RCC 7860 (cell line): ENCODE measurements at regions not wholly inside any gene's neighbourhood (a gene's known extent, or its start where the extent isn't known, plus 50 kb on each side); places are given as distances from the start of the nearest gene placed in this dataset.
"Not testable (repeated sequence)": the region's sequence is repeated elsewhere in the genome, so short reads cannot be mapped to it uniquely, and the experiment has no call there.

Experiments used
- DNase-seq: peaks from one replicate; pipeline ENCODE4 v3.0.0-alpha.2; 2015; ENCODE audit warnings: low spot score
- FAIRE-seq: peaks from 2 replicates; lab custom pipeline; 2012; peaks lifted over from hg19 to GRCh38; lab: Jason Lieb, UNC

DNA sequence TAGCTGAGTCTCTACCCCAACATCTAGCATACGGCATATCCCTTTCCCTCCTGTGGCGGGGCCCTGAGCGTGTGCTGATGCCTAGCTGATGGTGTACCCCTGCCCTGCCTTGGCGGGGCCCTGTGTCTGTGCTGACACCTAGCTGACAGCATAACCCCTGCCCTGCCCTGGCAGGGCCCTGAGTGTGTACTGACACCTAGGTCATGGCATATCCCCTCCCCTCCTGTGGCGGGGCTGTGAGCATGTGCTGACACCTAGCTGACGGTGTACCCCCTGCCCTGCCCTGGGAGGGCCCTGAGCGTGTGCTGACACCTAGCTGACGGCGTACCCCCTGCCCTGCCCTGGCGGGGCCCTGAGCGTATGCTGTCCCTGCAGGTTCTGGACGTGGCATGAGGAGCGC is 414.0 kb upstream of the AMELY start:
- DNase-seq (no peak), FAIRE-seq (no peak)

- FAIRE-seq (no peak), DNase-seq (no peak)
These were observed 409.2 kb upstream of the AMELY start for GRCh38 chrY:7320751-7321150.

DNA sequence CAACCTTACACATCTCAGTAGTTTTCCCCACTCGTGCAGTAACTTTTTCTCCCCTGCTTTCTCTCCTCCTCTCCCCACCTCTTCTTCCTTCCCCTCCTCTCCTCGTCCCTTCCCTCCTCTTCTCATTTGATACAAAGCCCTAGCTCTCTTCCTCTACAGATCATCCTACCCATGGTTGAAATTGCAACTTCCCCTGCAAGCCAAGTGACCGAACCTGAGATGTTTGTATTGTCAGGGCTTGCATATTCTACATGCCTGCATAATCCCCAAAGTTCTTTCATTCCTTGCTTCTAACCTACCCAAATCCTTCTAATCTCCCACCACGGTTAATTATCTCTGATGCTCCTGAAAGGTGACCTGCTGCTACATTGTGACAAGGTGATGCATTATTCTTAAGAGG is 408.6 kb upstream of the AMELY start:
- FAIRE-seq, DNase-seq: not testable (repeated sequence)

- FAIRE-seq = no peak
- no peak for DNase-seq
These were observed 406.6 kb upstream of the AMELY start for GRCh38 chrY:7318122-7318521.

DNA sequence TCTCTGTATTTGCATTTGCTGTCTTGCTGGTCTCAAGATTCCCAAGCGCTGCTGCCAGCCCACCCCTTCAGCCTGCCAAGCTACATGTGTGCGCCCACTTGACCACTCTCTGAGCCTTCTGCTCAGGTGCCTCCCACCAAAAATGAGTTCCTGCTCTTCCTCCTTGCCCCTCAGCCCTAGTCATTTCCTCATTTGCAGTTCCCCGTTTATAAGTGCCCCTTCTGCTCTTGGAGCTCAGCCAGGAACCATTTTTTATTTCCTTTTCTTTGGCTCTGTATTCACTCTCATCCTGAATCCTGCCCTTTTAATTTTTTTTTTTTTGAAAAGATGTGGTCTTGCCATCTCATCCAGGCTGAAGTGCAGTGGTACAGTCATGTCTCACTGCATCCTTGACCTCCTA is 406.0 kb upstream of the AMELY start:
- FAIRE-seq (no peak), DNase-seq (no peak)

GRCh38 chrY:7310482-7311269 is 399.1 kb upstream of the AMELY start:
- no peak for DNase-seq
- no peak for FAIRE-seq

DNA sequence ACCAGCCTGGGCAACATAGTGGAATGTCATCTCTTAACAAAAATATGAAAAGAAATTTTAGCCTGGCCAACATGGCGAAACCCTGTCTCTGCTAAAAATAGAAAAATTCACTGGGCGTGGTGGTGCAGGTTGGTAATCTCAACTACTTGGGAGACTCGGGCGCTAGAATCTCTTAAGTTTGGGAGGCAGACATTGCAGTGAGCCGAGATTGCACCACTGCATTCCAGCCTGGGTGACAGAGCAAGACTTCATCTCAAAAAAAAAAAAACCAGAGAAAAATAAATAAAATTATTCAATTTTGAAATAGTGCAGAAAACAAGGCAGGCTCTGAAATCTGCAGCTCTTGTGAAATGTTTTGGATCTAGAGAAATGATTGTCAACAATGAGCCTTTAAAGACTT is 397.3 kb upstream of the AMELY start:
- DNase-seq = no peak
- FAIRE-seq = no peak

DNA sequence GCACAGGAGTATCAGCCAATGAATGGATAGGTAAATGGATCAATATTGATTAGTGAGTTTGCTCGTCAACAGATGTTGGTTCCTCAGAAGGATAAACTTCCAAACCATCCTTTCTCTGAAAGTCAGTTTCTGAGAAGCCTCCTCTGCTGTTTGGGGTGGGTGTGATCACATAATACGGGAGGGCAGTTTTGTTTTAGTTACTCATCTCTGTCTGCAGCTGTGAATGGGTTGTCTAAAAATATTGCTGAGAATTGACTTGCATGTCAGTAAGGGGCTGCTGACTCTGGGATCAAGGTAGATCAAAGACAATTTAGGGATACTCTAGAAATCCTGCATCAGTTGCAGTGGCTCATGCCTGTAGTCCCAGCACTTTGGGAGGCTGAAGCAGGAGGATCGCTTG is 390.8 kb upstream of the AMELY start:
- FAIRE-seq (no peak), DNase-seq (no peak)

- DNase-seq = no peak
- FAIRE-seq = no peak
These were observed 388.4 kb upstream of the AMELY start for GRCh38 chrY:7299960-7300359.

DNA sequence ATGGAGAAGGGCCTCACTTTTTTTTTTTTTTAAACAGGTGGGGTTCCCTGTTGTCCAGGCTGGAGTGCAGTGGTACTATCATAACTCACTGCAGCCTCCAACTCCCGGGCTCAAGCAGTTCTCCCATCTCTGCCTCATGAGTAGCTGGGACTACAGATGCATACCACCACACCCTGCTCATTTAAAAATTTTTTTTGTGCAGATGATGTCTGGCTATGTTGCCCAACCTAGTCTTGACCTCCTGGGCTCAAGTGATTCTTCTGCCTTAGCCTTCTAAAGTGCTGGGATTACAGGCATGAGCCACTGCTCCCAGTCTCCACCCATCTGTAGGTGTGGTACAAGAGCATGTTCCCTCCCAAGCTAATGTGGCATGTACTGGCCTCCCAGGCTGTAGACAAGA is 380.6 kb upstream of the AMELY start:
- DNase-seq = no peak
- FAIRE-seq = no peak

DNA sequence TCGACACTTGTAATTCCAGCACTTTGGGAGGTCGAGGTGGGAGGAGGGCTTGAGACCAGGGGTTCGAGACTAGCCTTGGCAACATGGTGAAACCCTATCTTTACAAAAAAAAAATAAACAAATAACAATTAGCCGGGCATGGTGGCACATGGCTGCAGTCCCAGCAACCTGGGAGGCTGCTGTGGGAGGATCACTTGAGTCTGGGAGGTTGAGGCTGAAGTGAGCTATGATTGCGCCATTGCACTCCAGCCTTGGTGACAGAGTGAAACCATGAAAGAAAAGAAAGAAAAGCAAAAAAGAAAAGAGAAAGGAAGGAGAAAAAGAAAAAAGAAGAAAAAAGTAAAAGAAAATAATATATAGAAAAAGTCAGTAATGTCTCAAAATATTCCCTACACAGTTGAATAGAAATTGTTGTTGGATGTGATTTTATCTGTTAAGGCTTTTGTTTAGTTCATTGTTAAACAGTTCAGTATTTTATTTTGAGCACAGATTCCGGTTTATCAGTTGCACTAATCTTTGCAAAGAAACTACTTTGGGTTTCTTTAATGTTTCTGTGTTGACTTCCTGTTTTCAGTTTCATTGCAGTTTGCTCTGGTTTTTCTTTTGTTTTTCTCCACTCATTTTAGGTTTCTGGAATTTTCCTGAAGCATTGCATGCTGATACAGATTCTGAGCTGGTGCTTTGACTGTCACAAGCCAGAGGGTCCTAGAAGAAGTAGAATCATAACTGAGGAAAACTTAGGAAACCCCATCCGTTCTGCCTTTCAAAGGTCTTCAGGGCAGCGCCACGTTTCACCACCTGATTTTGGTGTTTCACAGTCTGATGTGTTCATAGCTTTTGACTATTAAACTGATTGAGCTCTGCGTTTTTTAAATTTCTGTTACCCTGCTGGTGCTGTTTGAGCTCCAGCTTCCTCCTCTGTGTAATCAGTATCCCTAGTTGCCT is 378.6 kb upstream of the AMELY start:
- FAIRE-seq (no peak), DNase-seq (no peak)

DNA sequence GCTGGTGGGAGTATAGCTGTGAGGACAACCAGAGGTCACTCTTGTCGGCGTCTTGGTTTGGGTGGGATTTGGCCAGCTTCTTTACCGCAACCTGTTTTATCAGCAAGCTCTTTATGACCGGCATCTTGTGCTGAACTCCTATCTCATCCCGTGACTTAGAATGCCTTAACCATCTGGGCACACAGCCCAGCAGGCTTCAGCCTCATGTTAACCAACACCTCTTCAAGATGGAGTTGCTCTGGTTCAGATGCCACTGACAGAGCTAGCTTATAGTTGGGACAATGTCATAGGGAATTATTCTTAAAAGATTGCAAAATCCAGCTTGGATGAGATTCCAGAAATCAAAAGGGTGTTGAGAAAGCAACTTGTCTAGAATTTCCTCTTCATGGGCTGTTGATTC is 377.1 kb upstream of the AMELY start:
- DNase-seq (no peak), FAIRE-seq (no peak)

DNA sequence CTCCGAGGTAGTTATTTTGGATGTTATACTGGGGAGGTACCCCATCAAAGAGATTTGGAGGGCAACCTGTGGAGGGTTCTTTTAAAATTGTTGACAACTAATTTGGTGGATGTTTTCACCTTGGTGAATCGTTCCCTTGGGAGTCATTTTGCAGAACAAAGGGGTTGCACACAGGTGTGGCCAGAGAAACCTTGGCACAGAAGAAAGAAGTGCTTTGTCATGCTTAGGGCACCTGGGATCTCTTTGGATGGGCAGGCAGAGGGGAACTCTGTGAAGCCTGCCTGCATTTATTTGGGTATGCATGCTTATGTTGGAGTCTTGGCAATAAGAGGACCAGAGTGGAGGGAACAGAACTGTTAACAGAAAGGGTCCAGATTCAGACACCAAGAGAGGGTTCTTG is 376.4 kb upstream of the AMELY start:
- not testable (repeated sequence) for FAIRE-seq, DNase-seq

GRCh38 chrY:7285388-7285787 is 373.8 kb upstream of the AMELY start:
- DNase-seq (no peak), FAIRE-seq (no peak)

DNA sequence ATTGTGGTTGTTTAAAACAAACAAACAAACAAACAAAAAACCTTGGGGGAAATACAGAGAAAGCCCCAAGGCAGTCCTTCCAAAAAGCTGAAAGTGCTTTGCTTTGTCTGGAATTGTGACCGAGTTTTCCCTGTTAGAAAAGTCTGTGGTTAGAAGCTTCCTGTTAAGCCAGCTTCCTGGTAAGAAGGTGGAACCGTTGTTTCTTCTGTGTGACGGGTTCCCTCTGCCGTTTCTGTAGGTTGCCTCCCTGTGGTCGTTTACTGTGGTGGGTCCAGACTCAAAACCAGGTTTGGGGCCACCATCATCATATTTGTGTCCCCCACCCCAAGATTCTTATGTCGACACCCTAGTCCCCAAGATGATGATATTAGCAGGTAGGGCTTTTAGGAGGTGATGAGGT is 371.4 kb upstream of the AMELY start:
- no peak for DNase-seq
- FAIRE-seq = no peak

- FAIRE-seq = not testable (repeated sequence)
These were observed 368.7 kb upstream of the AMELY start for GRCh38 chrY:7280151-7280740.

DNA sequence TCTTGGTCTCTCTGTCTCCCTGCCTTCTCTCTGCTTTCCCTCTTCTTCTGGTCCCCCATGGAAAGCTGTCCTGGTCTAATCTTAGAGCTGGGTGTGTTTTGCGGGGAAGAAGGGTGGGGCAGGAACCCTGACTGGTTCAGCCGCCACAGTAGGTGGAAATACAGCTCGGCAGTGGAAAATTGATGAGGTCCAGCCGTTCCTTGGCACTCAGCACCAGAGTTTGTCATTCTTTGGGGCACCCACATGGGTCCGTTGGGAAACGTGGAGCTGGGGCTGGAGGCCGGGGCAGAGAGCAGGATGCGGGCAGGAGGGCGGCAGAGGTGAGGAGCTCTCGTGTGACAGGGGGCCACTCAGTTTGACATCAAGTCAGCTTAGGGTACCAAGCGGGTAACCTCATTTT is 364.2 kb upstream of the AMELY start:
- no peak for DNase-seq
- no peak for FAIRE-seq

More at GRCh38 chrY:7280151-7280740, 368.7 kb upstream of the AMELY start:
- not testable (repeated sequence) for DNase-seq

DNA sequence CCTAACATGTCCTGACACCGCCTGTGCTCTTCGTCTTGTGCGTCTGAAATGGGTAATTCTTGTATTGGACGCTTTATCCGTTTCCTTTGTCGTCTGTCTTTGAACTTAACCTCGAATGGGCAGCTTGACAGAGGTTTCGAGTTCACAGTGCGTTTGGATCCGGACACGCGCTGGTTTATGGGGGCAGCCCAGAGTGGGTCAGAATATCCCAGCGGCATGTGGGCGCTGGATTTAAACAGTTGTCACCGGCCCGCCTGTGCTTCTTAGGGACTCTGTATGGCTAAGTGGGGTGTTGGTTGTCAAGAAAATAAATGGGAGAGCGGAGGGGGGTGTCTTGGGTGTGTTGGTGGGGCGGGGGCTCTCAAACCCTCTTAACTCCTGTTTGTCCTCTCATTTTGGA is 363.5 kb upstream of the AMELY start:
- FAIRE-seq (no peak), DNase-seq (no peak)

- no peak for FAIRE-seq
- DNase-seq = peak; percentile 6
These were observed 362.9 kb upstream of the AMELY start for GRCh38 chrY:7274369-7274913.

- DNase-seq (peak; percentile 78), FAIRE-seq (no peak)
These were observed 362.1 kb upstream of the AMELY start for GRCh38 chrY:7273587-7274203.
